Neural crest cell (in vitro differentiated cells): ENCODE measurements at regions not wholly inside any gene's neighbourhood (a gene's known extent, or its start where the extent isn't known, plus 50 kb on each side); places are given as distances from the start of the nearest gene placed in this dataset.

ENCODE experiments used
- DNase-seq: peaks from one replicate; pipeline ENCODE4 v3.0.0; 2021; ENCODE audit warnings: low read depth, mixed read lengths, low spot score
- H3K27ac Mint-ChIP-seq: one replicate; pipeline ENCODE4 v1.8.0; 2021; ENCODE audit warnings: mild to moderate bottlenecking, mixed read lengths; ENCODE audit not compliant: unreplicated experiment
- H3K27me3 Mint-ChIP-seq: 2 replicates; pipeline ENCODE4 v1.8.0; 2021; ENCODE audit warnings: low read depth, mild to moderate bottlenecking, mixed read lengths
- H3K36me3 Mint-ChIP-seq: 2 replicates; pipeline ENCODE4 v1.8.0; 2021; ENCODE audit warnings: low read depth, mild to moderate bottlenecking, mixed read lengths
- H3K4me1 Mint-ChIP-seq: 2 replicates; pipeline ENCODE4 v1.8.0; 2021; ENCODE audit warnings: mixed read lengths
- H3K4me3 Mint-ChIP-seq: one replicate; pipeline ENCODE4 v1.8.0; 2021; ENCODE audit warnings: mild to moderate bottlenecking, mixed read lengths
- H3K9me3 Mint-ChIP-seq: 2 replicates; pipeline ENCODE4 v1.8.0; 2021; ENCODE audit warnings: mixed read lengths
- CTCF ChIP-seq: fragments of 200-600 bp; sonication (generic); conservative IDR thresholded peaks from 2 replicates; pipeline ENCODE4 v1.5.0; 2021; ENCODE audit warnings: antibody characterized with exemption, mild to moderate bottlenecking

DNA sequence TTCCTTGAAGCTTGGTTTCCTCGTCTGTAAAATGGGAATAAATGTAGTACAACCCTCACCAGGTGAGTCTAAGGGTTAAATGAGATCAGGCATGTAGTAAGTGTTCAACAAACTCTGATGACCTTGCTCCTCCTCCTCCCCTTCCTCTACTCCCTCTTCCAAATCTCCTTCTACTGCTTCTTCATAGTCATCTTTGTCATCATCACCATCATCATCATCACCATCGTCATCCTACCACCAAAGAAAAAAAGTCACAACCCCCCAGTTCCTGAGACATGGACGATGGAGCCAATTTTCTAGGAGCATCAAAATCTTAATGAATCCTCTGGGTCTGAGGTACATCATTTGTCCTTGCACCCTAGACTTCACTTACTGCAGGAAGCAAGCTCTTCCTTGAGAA lies 240.0 kb downstream of the ANKRD60 start:
- Mint-ChIP-seq H3K27me3 (peaks cover 12% of the 10 kb centered on the region), H3K4me3 (no peak overlapping the region), H3K36me3 (no peaks in the 10 kb centered on the region), H3K27ac (no peak overlapping the region), H3K4me1 (peaks cover 5% of the 10 kb centered on the region), H3K9me3 (no peaks in the 10 kb centered on the region)
- no peak for DNase-seq
- no peak for TF ChIP-seq CTCF

- Mint-ChIP-seq H3K27me3 (peaks cover 12% of the 10 kb centered on the region), H3K4me1 (peaks cover 5% of the 10 kb centered on the region)
- no peak for TF ChIP-seq CTCF
Measured at GRCh38 chr20:57987659-57988058, 240.8 kb downstream of the ANKRD60 start.

DNA sequence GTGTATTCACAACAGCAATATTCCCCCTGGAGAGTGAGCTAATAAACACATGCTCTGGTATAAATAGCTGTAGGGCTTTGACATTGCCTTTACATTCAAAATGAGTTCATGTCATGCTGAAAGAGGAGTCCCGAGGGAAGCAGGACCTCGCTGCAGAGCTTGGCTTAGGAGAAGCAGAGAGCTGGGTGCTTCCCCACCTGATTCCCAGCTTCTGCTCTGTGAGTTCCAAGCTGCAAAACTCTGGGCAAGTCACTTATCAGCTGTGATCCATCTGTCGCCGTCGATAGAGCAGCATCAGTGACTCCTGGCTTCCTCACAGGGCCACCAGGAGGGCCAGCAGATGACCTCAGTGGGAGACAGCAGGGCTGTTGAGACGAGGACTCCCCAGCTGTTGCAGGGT lies 241.8 kb downstream of the ANKRD60 start:
- H3K36me3 Mint-ChIP-seq, result no peaks in the 10 kb centered on the region
- no peak overlapping the region for H3K27ac Mint-ChIP-seq
- no peak for DNase-seq

More at GRCh38 chr20:57987659-57988058, 240.8 kb downstream of the ANKRD60 start:
- Mint-ChIP-seq H3K9me3 (no peaks in the 10 kb centered on the region), H3K27ac (no peak overlapping the region), H3K4me3 (no peak overlapping the region), H3K36me3 (no peaks in the 10 kb centered on the region)
- no peak for DNase-seq

GRCh38 chr20:57985278-57985677 lies 243.2 kb downstream of the ANKRD60 start:
- Mint-ChIP-seq H3K27ac (no peak overlapping the region), H3K36me3 (no peaks in the 10 kb centered on the region), H3K9me3 (no peaks in the 10 kb centered on the region), H3K27me3 (peaks cover 11% of the 10 kb centered on the region), H3K4me3 (no peak overlapping the region), H3K4me1 (peaks cover 13% of the 10 kb centered on the region)
- TF ChIP-seq CTCF, result no peak
- no peak for DNase-seq

More for the DNA sequence above, 241.8 kb downstream of the ANKRD60 start:
- no peak overlapping the region for H3K4me3 Mint-ChIP-seq
- peaks cover 10% of the 10 kb centered on the region for H3K4me1 Mint-ChIP-seq
- no peak for TF ChIP-seq CTCF
- peaks cover 12% of the 10 kb centered on the region for H3K27me3 Mint-ChIP-seq
- no peaks in the 10 kb centered on the region for H3K9me3 Mint-ChIP-seq

DNA sequence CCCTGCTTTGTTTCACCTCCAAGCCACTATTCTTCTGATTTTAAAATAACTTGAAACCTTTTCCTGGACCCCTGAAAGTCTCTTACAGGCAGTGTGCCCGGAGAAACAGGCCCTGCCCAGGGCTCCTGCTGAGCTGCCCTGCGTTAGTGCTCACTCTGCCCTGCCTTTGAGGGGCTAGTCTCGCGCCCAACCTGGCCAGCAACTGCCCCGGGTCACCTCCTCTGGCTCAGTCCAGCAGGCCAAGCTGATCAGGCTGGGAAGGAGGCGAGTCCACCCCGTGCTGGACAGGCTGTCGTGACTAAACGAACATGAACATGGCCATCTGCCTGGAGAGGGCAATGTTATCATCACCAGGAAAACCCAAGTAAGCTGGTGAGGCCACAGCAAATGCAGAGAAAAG lies 245.4 kb downstream of the ANKRD60 start:
- H3K4me1 Mint-ChIP-seq, result peaks cover 19% of the 10 kb centered on the region
- no peak overlapping the region for H3K4me3 Mint-ChIP-seq
- DNase-seq, result no peak
- no peak for TF ChIP-seq CTCF
- peaks cover 8% of the 10 kb centered on the region for H3K27me3 Mint-ChIP-seq
- H3K9me3 Mint-ChIP-seq, result no peaks in the 10 kb centered on the region
- no peak overlapping the region for H3K27ac Mint-ChIP-seq
- no peaks in the 10 kb centered on the region for H3K36me3 Mint-ChIP-seq

GRCh38 chr20:57980506-57980905 lies 247.9 kb downstream of the ANKRD60 start:
- no peak overlapping the region for H3K4me3 Mint-ChIP-seq
- peaks cover 19% of the 10 kb centered on the region for H3K4me1 Mint-ChIP-seq
- no peak for DNase-seq
- no peaks in the 10 kb centered on the region for H3K36me3 Mint-ChIP-seq
- H3K27me3 Mint-ChIP-seq, result peaks cover 11% of the 10 kb centered on the region
- no peaks in the 10 kb centered on the region for H3K9me3 Mint-ChIP-seq
- H3K27ac Mint-ChIP-seq, result no peak overlapping the region
- no peak for TF ChIP-seq CTCF
